ENCODE measurements at regions not wholly inside any gene's neighbourhood (a gene's known extent, or its start where the extent isn't known, plus 50 kb on each side); places are given as distances from the start of the nearest gene placed in this dataset.

- TF ChIP-seq CTCF (IDR thresholded peaks at IDR 0.05; ENCODE audit: insufficient read depth, low read depth, low read length) = no peak
- no peak for TF ChIP-seq EZH2 (IDR thresholded peaks at IDR 0.05; ENCODE audit: insufficient read depth, low read length)
These were observed 703.0 kb upstream of the EPHA5 start for GRCh38 chr4:66373268-66373667.

All from astrocyte (in vitro differentiated cells and primary cell).